ENCODE measurements at regions not wholly inside any gene's neighbourhood (a gene's known extent, or its start where the extent isn't known, plus 50 kb on each side); places are given as distances from the start of the nearest gene placed in this dataset.

GRCh38 chr3:56928379-56929068 lies 126.8 kb upstream of the ARHGEF3 start:
- H3K4me1 ChIP-seq (replicated peaks; ENCODE audit: insufficient read depth), result peaks cover 20% of the 10 kb centered on the region
- H2AFZ ChIP-seq, result no peak overlapping the region
- TF ChIP-seq EZH2 (IDR thresholded peaks at IDR 0.05; ENCODE audit: low read depth), result no peak
- no peak for TF ChIP-seq CTCF (conservative IDR thresholded peaks at IDR 0.05)
- no peaks in the 10 kb centered on the region for H3K79me2 ChIP-seq (ENCODE audit: low read depth)
- no peak overlapping the region for H3K4me2 ChIP-seq
- POLR2A ChIA-PET (ENCODE audit: unreplicated experiment), result interaction anchor here (0.6 kb wide), 1 partner anchor 115 kb away, joined by 4 read pairs; no protein-coding TSS in a partner anchor
- H4K20me1 ChIP-seq (ENCODE audit: insufficient read depth), result no peaks in the 10 kb centered on the region
- peak; percentile 23 to 36 for DNase-seq
- no TSS peak for BruUV-seq (replicated peaks)
- H3K27ac ChIP-seq, result no peak overlapping the region
- CTCF ChIA-PET, result no interaction called here
- no peaks in the 10 kb centered on the region for H3K9me3 ChIP-seq (ENCODE audit: insufficient read depth, low read depth)
- no peaks in the 10 kb centered on the region for H3K9me2 ChIP-seq (ENCODE audit: insufficient read depth)
- H3K27me3 ChIP-seq (ENCODE audit: insufficient read depth, low read depth), result no peaks in the 10 kb centered on the region
- no peak overlapping the region for H3K4me3 ChIP-seq
- peaks cover 3% of the 10 kb centered on the region; the same call in 1 of the 2 replicates for H3F3A ChIP-seq (ENCODE audit: insufficient read depth, low read depth)
- intact Hi-C loops (cut with micrococcal nuclease; ENCODE audit: unreplicated experiment), result loop anchor here (5.0 kb wide), 1 partner anchor 116 kb away; no protein-coding TSS in a partner anchor
- H3K36me3 ChIP-seq (ENCODE audit: low read depth), result 0 out of 2 replicates have a peak, but pooled peaks cover under 1% of the 10 kb centered on the region

GRCh38 chr3:56927855-56928254 lies 126.1 kb upstream of the ARHGEF3 start:
- H2AFZ ChIP-seq, result no peak overlapping the region
- POLR2A ChIA-PET (ENCODE audit: unreplicated experiment), result no interaction called here
- H4K20me1 ChIP-seq (ENCODE audit: insufficient read depth), result no peaks in the 10 kb centered on the region
- no peak for DNase-seq
- H3K79me2 ChIP-seq (ENCODE audit: low read depth), result no peaks in the 10 kb centered on the region
- no TSS peak for BruUV-seq (replicated peaks)
- no peaks in the 10 kb centered on the region for H3K9me3 ChIP-seq (ENCODE audit: insufficient read depth, low read depth)
- intact Hi-C loops (cut with micrococcal nuclease; ENCODE audit: unreplicated experiment), result loop anchor here (5.0 kb wide), 1 partner anchor 116 kb away; no protein-coding TSS in a partner anchor
- TF ChIP-seq CTCF (conservative IDR thresholded peaks at IDR 0.05) (no peak), EZH2 (IDR thresholded peaks at IDR 0.05; ENCODE audit: low read depth) (no peak)
- peaks cover 22% of the 10 kb centered on the region for H3K4me1 ChIP-seq (replicated peaks; ENCODE audit: insufficient read depth)
- H3K4me2 ChIP-seq, result no peak overlapping the region
- no peak overlapping the region for H3K4me3 ChIP-seq
- no peaks in the 10 kb centered on the region for H3K9me2 ChIP-seq (ENCODE audit: insufficient read depth)
- H3K27me3 ChIP-seq (ENCODE audit: insufficient read depth, low read depth), result no peaks in the 10 kb centered on the region
- H3K27ac ChIP-seq, result no peak overlapping the region
- CTCF ChIA-PET, result no interaction called here
- 0 out of 2 replicates have a peak, but pooled peaks cover 3% of the 10 kb centered on the region for H3K36me3 ChIP-seq (ENCODE audit: low read depth)
- peaks cover 3% of the 10 kb centered on the region; the same call in 1 of the 2 replicates for H3F3A ChIP-seq (ENCODE audit: insufficient read depth, low read depth)

GRCh38 chr3:56926947-56927282 lies 125.2 kb upstream of the ARHGEF3 start:
- Histone ChIP-seq H3K79me2 (ENCODE audit: low read depth) (no peaks in the 10 kb centered on the region), H3K27ac (no peak overlapping the region), H3K36me3 (ENCODE audit: low read depth) (0 out of 2 replicates have a peak, but pooled peaks cover 3% of the 10 kb centered on the region), H3K9me3 (ENCODE audit: insufficient read depth, low read depth) (no peaks in the 10 kb centered on the region), H3K4me1 (replicated peaks; ENCODE audit: insufficient read depth) (peaks cover 22% of the 10 kb centered on the region), H3K9me2 (ENCODE audit: insufficient read depth) (no peaks in the 10 kb centered on the region), H3K27me3 (ENCODE audit: insufficient read depth, low read depth) (no peaks in the 10 kb centered on the region), H3F3A (ENCODE audit: insufficient read depth, low read depth) (peaks cover 3% of the 10 kb centered on the region; the same call in 1 of the 2 replicates), H3K4me3 (no peak overlapping the region), H2AFZ (no peak overlapping the region), H3K4me2 (no peak overlapping the region), H4K20me1 (ENCODE audit: insufficient read depth) (no peaks in the 10 kb centered on the region)
- CTCF ChIA-PET, result no interaction called here
- BruUV-seq (replicated peaks), result no TSS peak
- DNase-seq, result no peak
- intact Hi-C loops (cut with micrococcal nuclease; ENCODE audit: unreplicated experiment), result loop anchor here (5.0 kb wide), 1 partner anchor 115 kb away; no protein-coding TSS in a partner anchor
- POLR2A ChIA-PET (ENCODE audit: unreplicated experiment), result no interaction called here
- TF ChIP-seq CTCF (conservative IDR thresholded peaks at IDR 0.05), result no peak
- TF ChIP-seq EZH2 (IDR thresholded peaks at IDR 0.05; ENCODE audit: low read depth), result no peak
